Endothelial cell (in vitro differentiated cells): ENCODE measurements at regions not wholly inside any gene's neighbourhood (a gene's known extent, or its start where the extent isn't known, plus 50 kb on each side); places are given as distances from the start of the nearest gene placed in this dataset.

Experiments
- DNase-seq: peaks from one replicate; pipeline ENCODE4 v3.0.0; 2021; ENCODE audit warnings: low spot score
- H3K27ac Mint-ChIP-seq: one replicate; pipeline ENCODE4 v1.8.0; 2021; ENCODE audit warnings: mixed read lengths, inconsistent platforms; ENCODE audit not compliant: unreplicated experiment
- H3K27me3 Mint-ChIP-seq: one replicate; pipeline ENCODE4 v1.8.0; 2021; ENCODE audit warnings: mild to moderate bottlenecking, moderate library complexity, mixed read lengths, inconsistent platforms; ENCODE audit not compliant: unreplicated experiment
- H3K36me3 Mint-ChIP-seq: one replicate; pipeline ENCODE4 v1.8.0; 2021; ENCODE audit warnings: mild to moderate bottlenecking, low read depth, mixed read lengths, inconsistent platforms; ENCODE audit not compliant: unreplicated experiment
- H3K4me1 Mint-ChIP-seq: one replicate; pipeline ENCODE4 v1.8.0; 2021; ENCODE audit warnings: mild to moderate bottlenecking, mixed read lengths, inconsistent platforms; ENCODE audit not compliant: unreplicated experiment
- H3K4me3 Mint-ChIP-seq: one replicate; pipeline ENCODE4 v1.8.0; 2021; ENCODE audit warnings: mild to moderate bottlenecking, mixed read lengths, inconsistent platforms; ENCODE audit not compliant: unreplicated experiment
- H3K9me3 Mint-ChIP-seq: one replicate; pipeline ENCODE4 v1.8.0; 2021; ENCODE audit warnings: mixed read lengths, inconsistent platforms; ENCODE audit not compliant: unreplicated experiment
- CTCF ChIP-seq: fragments of 200-600 bp; sonication (generic); IDR thresholded peaks from one replicate; pipeline ENCODE4 v1.5.0; 2021; ENCODE audit warnings: antibody characterized with exemption; ENCODE audit not compliant: unreplicated experiment

DNA sequence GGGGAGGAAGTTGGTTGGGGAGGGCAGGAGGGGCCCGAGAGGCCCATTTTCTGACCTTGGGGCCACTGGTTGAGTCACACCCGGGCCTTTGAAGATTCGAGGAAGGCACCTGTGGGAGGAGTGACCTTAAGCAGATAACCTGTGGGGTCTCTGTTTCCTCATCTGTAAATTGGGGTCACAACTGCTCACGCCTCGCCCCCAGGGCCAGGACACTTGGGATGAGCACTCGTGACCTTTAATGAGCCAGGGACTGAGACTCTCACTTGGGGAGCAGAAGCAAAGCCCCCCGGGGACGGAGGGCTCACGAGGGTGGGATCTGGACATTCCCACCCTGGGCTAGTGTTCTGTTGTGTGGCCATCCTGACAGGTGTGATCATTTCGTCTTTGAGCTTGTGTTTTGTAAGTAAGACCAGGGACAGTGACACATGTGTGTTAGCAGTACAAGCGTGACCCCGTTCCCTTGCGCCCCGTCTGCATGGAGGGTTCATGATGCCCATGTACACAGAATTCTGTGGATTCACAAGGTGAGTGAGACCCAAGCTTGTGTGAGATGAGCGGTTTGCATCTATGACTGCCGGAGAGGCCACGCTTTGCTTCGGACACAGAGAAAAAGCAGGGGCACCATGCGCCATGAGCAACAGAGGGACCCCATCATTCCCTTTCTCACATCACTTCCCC is 79.3 kb upstream of the PMEPA1 start:
- no peak overlapping the region for H3K4me3 Mint-ChIP-seq

GRCh38 chr20:57787990-57788781 is 78.4 kb upstream of the PMEPA1 start:
- peaks cover 30% of the 10 kb centered on the region for H3K4me1 Mint-ChIP-seq
- no peak for TF ChIP-seq CTCF
- no peak for DNase-seq
- H3K4me3 Mint-ChIP-seq, result no peak overlapping the region
- H3K27me3 Mint-ChIP-seq, result peaks cover 2% of the 10 kb centered on the region
- no peak overlapping the region for H3K27ac Mint-ChIP-seq
- no peaks in the 10 kb centered on the region for H3K9me3 Mint-ChIP-seq
- no peaks in the 10 kb centered on the region for H3K36me3 Mint-ChIP-seq

More for the DNA sequence above, 79.3 kb upstream of the PMEPA1 start:
- no peaks in the 10 kb centered on the region for H3K9me3 Mint-ChIP-seq
- H3K27me3 Mint-ChIP-seq, result peaks cover 2% of the 10 kb centered on the region
- DNase-seq, result no peak
- no peak for TF ChIP-seq CTCF
- no peak overlapping the region for H3K27ac Mint-ChIP-seq
- no peaks in the 10 kb centered on the region for H3K36me3 Mint-ChIP-seq
- H3K4me1 Mint-ChIP-seq, result peaks cover 30% of the 10 kb centered on the region

- TF ChIP-seq CTCF, result no peak
- Mint-ChIP-seq H3K9me3 (no peaks in the 10 kb centered on the region), H3K27ac (no peak overlapping the region), H3K4me3 (no peak overlapping the region), H3K4me1 (peaks cover 32% of the 10 kb centered on the region), H3K36me3 (no peaks in the 10 kb centered on the region), H3K27me3 (peaks cover 2% of the 10 kb centered on the region)
- no peak for DNase-seq
Observed at GRCh38 chr20:57787151-57787989, 77.6 kb upstream of the PMEPA1 start.

DNA sequence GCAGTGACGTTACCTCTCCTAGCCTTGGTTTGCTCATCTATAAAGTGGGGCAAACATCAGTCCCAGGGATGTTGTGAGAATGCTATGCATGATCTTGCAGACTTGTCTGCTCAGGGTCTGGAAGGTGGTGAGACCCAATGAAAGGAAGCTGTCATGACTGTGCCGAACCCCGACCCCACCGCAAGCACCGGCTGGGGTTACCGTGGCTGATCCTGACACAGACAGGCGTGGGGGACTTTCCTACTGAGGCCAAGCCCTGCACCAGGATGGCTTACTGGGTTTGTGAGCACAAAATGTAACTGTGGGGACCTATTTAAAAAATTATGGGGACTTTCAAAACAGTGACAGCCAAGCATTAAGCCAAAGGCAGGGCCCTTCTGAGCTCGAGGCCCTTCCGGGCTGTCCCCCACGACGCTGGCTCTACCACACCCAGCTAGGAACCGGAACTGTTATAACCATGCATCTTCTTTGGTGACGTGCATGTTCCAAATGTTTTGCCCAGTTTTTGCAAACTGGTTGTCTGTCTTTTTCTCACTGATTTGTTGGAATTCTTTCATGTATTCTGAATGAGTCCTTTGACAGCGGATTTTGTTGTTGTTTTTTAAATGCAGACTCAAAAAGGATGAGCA is 76.6 kb upstream of the PMEPA1 start:
- H3K36me3 Mint-ChIP-seq, result no peaks in the 10 kb centered on the region
- H3K4me1 Mint-ChIP-seq, result peaks cover 30% of the 10 kb centered on the region
- no peak for DNase-seq
- no peak overlapping the region for H3K27ac Mint-ChIP-seq
- no peak overlapping the region for H3K4me3 Mint-ChIP-seq
- TF ChIP-seq CTCF, result no peak
- H3K27me3 Mint-ChIP-seq, result peaks cover 2% of the 10 kb centered on the region
- no peaks in the 10 kb centered on the region for H3K9me3 Mint-ChIP-seq
